Subcutaneous abdominal adipose tissue (tissue), 5 donors: ENCODE measurements at regions not wholly inside any gene's neighbourhood (a gene's known extent, or its start where the extent isn't known, plus 50 kb on each side); places are given as distances from the start of the nearest gene placed in this dataset.
"Not testable (repeated sequence)": the region's sequence is repeated elsewhere in the genome, so short reads cannot be mapped to it uniquely, and the experiment has no call there.

Experiments
- H3K27ac ChIP-seq: one replicate; pipeline ENCODE4 v1.7.0; 2013; ENCODE audit warnings: low read depth, mild to moderate bottlenecking, inconsistent platforms, low read length, moderate library complexity
- H3K27me3 ChIP-seq, 5 donors: one replicate each; pipeline ENCODE4 v1.7.0; 2013; ENCODE audit warnings: low read length in 5 of 5, inconsistent platforms in 1 of 5; ENCODE audit not compliant: control insufficient read depth in 5 of 5, insufficient read depth in 4 of 5
- H3K36me3 ChIP-seq, 5 donors: one replicate each; pipeline ENCODE4 v1.7.0; 2013; ENCODE audit warnings: low read length in 5 of 5; ENCODE audit not compliant: control insufficient read depth in 5 of 5, insufficient read depth in 5 of 5
- H3K4me1 ChIP-seq, 5 donors: one replicate each; pipeline ENCODE4 v1.7.0; 2013; ENCODE audit warnings: low read length in 5 of 5, mild to moderate bottlenecking in 3 of 5, moderate library complexity in 1 of 5; ENCODE audit not compliant: control insufficient read depth in 5 of 5, insufficient read depth in 5 of 5
- H3K4me3 ChIP-seq, 5 donors: one replicate each; pipeline ENCODE4 v1.7.0; 2013; ENCODE audit warnings: low read length in 5 of 5, low read depth in 1 of 5
- H3K9ac ChIP-seq, 5 donors: one replicate each; pipeline ENCODE4 v1.7.0; 2013; ENCODE audit warnings: low read length in 5 of 5, mild to moderate bottlenecking in 4 of 5, moderate library complexity in 3 of 5
- H3K9me3 ChIP-seq, 5 donors: one replicate each; pipeline ENCODE4 v1.7.0; 2013; ENCODE audit warnings: low read length in 5 of 5; ENCODE audit not compliant: control insufficient read depth in 5 of 5
- donor health status: healthy.
- donor health status: healthy.
- donor health status: healthy.
- donor health status: healthy.
- donor health status: healthy.

GRCh38 chr4:82138374-82138773 lies 235.4 kb downstream of the HNRNPD start:
- no peaks in the 10 kb centered on the region for H3K36me3 ChIP-seq
- H3K27ac ChIP-seq: no peak overlapping the region
- no peaks in the 10 kb centered on the region for H3K27me3 ChIP-seq
- H3K9me3 ChIP-seq: no peaks in the 10 kb centered on the region
- H3K9ac ChIP-seq: no peak overlapping the region
- no peak overlapping the region for H3K4me3 ChIP-seq
- no peaks in the 10 kb centered on the region for H3K4me1 ChIP-seq

- Histone ChIP-seq H3K27me3 (no peaks in the 10 kb centered on the region), H3K9ac (no peak overlapping the region), H3K4me1 (no peaks in the 10 kb centered on the region), H3K4me3 (no peak overlapping the region), H3K36me3 (no peaks in the 10 kb centered on the region), H3K27ac (no peak overlapping the region), H3K9me3 (no peaks in the 10 kb centered on the region)
Measured at GRCh38 chr4:82136161-82136801, 237.5 kb downstream of the HNRNPD start.

GRCh38 chr4:82128355-82128754 lies 245.4 kb downstream of the HNRNPD start:
- no peak overlapping the region for H3K4me3 ChIP-seq
- no peaks in the 10 kb centered on the region for H3K9me3 ChIP-seq
- no peak overlapping the region for H3K9ac ChIP-seq
- no peaks in the 10 kb centered on the region for H3K27me3 ChIP-seq
- H3K4me1 ChIP-seq: no peaks in the 10 kb centered on the region
- no peak overlapping the region for H3K27ac ChIP-seq
- no peaks in the 10 kb centered on the region for H3K36me3 ChIP-seq

GRCh38 chr4:82126512-82127040 lies 247.2 kb downstream of the HNRNPD start:
- H3K9ac ChIP-seq: no peak overlapping the region
- H3K27ac ChIP-seq: no peak overlapping the region
- no peaks in the 10 kb centered on the region for H3K36me3 ChIP-seq
- no peaks in the 10 kb centered on the region for H3K27me3 ChIP-seq
- no peak overlapping the region for H3K4me3 ChIP-seq
- H3K4me1 ChIP-seq: no peaks in the 10 kb centered on the region
- H3K9me3 ChIP-seq: no peaks in the 10 kb centered on the region

- Histone ChIP-seq H3K36me3 (no peaks in the 10 kb centered on the region), H3K9me3 (no peaks in the 10 kb centered on the region), H3K4me1 (no peaks in the 10 kb centered on the region), H3K9ac (no peak overlapping the region), H3K27me3 (no peaks in the 10 kb centered on the region), H3K27ac (no peak overlapping the region), H3K4me3 (no peak overlapping the region)
Measured at GRCh38 chr4:82125787-82126297, 247.9 kb downstream of the HNRNPD start.

GRCh38 chr4:82124932-82125786 lies 248.6 kb downstream of the HNRNPD start:
- no peaks in the 10 kb centered on the region for H3K27me3 ChIP-seq
- no peaks in the 10 kb centered on the region for H3K9me3 ChIP-seq
- no peak overlapping the region for H3K9ac ChIP-seq

GRCh38 chr4:82124365-82124764 lies 249.4 kb downstream of the HNRNPD start:
- H3K27ac ChIP-seq: no peak overlapping the region
- no peaks in the 10 kb centered on the region for H3K9me3 ChIP-seq
- no peak overlapping the region for H3K4me3 ChIP-seq
- H3K27me3 ChIP-seq: no peaks in the 10 kb centered on the region
- H3K4me1 ChIP-seq: no peaks in the 10 kb centered on the region
- no peaks in the 10 kb centered on the region for H3K36me3 ChIP-seq
- H3K9ac ChIP-seq: no peak overlapping the region

More at GRCh38 chr4:82124932-82125786, 248.6 kb downstream of the HNRNPD start:
- H3K36me3 ChIP-seq: no peaks in the 10 kb centered on the region
- no peak overlapping the region for H3K4me3 ChIP-seq
- no peak overlapping the region for H3K27ac ChIP-seq
- H3K4me1 ChIP-seq: no peaks in the 10 kb centered on the region

GRCh38 chr4:82123934-82124333 lies 249.9 kb downstream of the HNRNPD start:
- H3K4me1 ChIP-seq: no peaks in the 10 kb centered on the region
- H3K4me3 ChIP-seq: no peak overlapping the region
- H3K27ac ChIP-seq: no peak overlapping the region
- H3K9me3 ChIP-seq: no peaks in the 10 kb centered on the region
- H3K9ac ChIP-seq: no peak overlapping the region
- no peaks in the 10 kb centered on the region for H3K27me3 ChIP-seq
- no peaks in the 10 kb centered on the region for H3K36me3 ChIP-seq

- not testable (repeated sequence) for H3K4me1 ChIP-seq, H3K36me3 ChIP-seq, H3K27me3 ChIP-seq, H3K9ac ChIP-seq, H3K4me3 ChIP-seq, H3K9me3 ChIP-seq, H3K27ac ChIP-seq
Measured at GRCh38 chr4:82115183-82115582, 258.6 kb downstream of the HNRNPD start.

GRCh38 chr4:82108506-82108905 lies 265.3 kb downstream of the HNRNPD start:
- Histone ChIP-seq H3K4me3 (no peak overlapping the region), H3K27me3 (no peaks in the 10 kb centered on the region), H3K9me3 (no peaks in the 10 kb centered on the region), H3K9ac (no peak overlapping the region), H3K36me3 (no peaks in the 10 kb centered on the region), H3K27ac (no peak overlapping the region), H3K4me1 (no peaks in the 10 kb centered on the region)
